Prostate gland (tissue), 2 donors: ENCODE measurements at regions not wholly inside any gene's neighbourhood (a gene's known extent, or its start where the extent isn't known, plus 50 kb on each side); places are given as distances from the start of the nearest gene placed in this dataset.

ENCODE experiments used
- CTCF ChIP-seq, 4 experiments: fragments of 200-600 bp in 2 of 4; fragments of 450-650 bp in 2 of 4; sonication (generic) in 2 of 4; IDR thresholded peaks; 1 replicate in 3 of 4; 2 replicates in 1 of 4; pipeline ENCODE4 v1.5.1; 2016 to 2019; ENCODE audit warnings: antibody characterized with exemption in 4 of 4, mild to moderate bottlenecking in 2 of 4, moderate library complexity in 2 of 4
- POLR2A ChIP-seq: fragments of 450-650 bp; IDR thresholded peaks from one replicate; pipeline ENCODE4 v1.6.1; 2016; ENCODE audit warnings: antibody characterized with exemption, mild to moderate bottlenecking
- POLR2AphosphoS5 ChIP-seq: sonication (generic); formaldehyde crosslinking; IDR thresholded peaks from one replicate; pipeline ENCODE4 v1.6.1; 2017; ENCODE audit warnings: antibody characterized with exemption

- TF ChIP-seq POLR2A (no peak), POLR2AphosphoS5 (no peak), CTCF (IDR thresholded peaks at IDR 0.05) (no peak)
Observed at GRCh38 chr10:124325633-124325914, 93.1 kb downstream of the OAT start.
